Right lobe of liver (tissue), 6 donors: ENCODE measurements at regions not wholly inside any gene's neighbourhood (a gene's known extent, or its start where the extent isn't known, plus 50 kb on each side); places are given as distances from the start of the nearest gene placed in this dataset.

Experiments used
- ATAC-seq, 4 donors: fragments of 200-7000 bp; cut with Tn5 transposase; one replicate each; pipeline ENCODE4 v1.9.1; 2020; ENCODE audit warnings: mild to moderate bottlenecking in 4 of 4, moderate library complexity in 4 of 4
- DNase-seq, 3 donors: peaks; one replicate each; pipeline ENCODE4 v3.0.0-alpha.2; 2020
- H3K27ac ChIP-seq, 3 donors: fragments of 200-600 bp; one replicate each; pipeline ENCODE4 v1.8.0; 2022
- H3K27me3 ChIP-seq, 2 donors: fragments of 200-600 bp; one replicate each; pipeline ENCODE4 v1.8.0; 2022
- H3K36me3 ChIP-seq, 4 donors: fragments of 200-600 bp; sonication (generic) in 1 of 4; one replicate each; pipeline versions ENCODE4 v1.5.1 to v1.8.0; 2017 to 2022; ENCODE audit warnings: control low read depth in 1 of 4
- H3K4me1 ChIP-seq, 4 donors: fragments of 200-600 bp; sonication (generic) in 1 of 4; one replicate each; pipeline versions ENCODE4 v1.5.1 to v1.8.0; 2017 to 2022; ENCODE audit warnings: control low read depth in 1 of 4
- H3K4me3 ChIP-seq, 3 donors: fragments of 200-600 bp; one replicate each; pipeline ENCODE4 v1.8.0; 2022
- H3K9me3 ChIP-seq, 4 donors: fragments of 200-600 bp; sonication (generic) in 1 of 4; one replicate each; pipeline versions ENCODE4 v1.5.1 to v1.8.0; 2017 to 2022; ENCODE audit warnings: control low read depth in 1 of 4
- CTCF ChIP-seq, 4 donors: fragments of 200-600 bp in 3 of 4; fragments of 450-650 bp in 1 of 4; IDR thresholded peaks; one replicate each; pipeline versions ENCODE4 v1.5.1 to v1.8.0; 2016 to 2022; ENCODE audit warnings: antibody characterized with exemption in 4 of 4, mild to moderate bottlenecking in 2 of 4
- POLR2A ChIP-seq: fragments of 450-650 bp; IDR thresholded peaks from one replicate; pipeline ENCODE4 v1.6.1; 2017; ENCODE audit warnings: antibody characterized with exemption, mild to moderate bottlenecking
- WGBS: methylation state at CpG from one replicate; pipeline ENCODE4 v1.1.6; 2018; ENCODE audit warnings: low coverage, low lambda C conversion rate; ENCODE audit not compliant: insufficient coverage; ENCODE audit errors: missing lambda C conversion rate; 5-methylcytosine and 5-hydroxymethylcytosine counted together
- intact Hi-C, 2 donors: fragments of 100-400 bp; cut with DNase I; formaldehyde crosslinking; loops; one replicate each; pipeline versions ENCODE4 v1.11.2 to v1.14.1; 2022
- donor health status: DM: no; HTN: yes; CAD: no.
- donor health status: DM: no; HTN: no; CAD: no.
- donor health status: DM: no; HTN: no; CAD: no.
- donor health status: DM: no; HTN: yes; CAD: no.
- donor health status: DM: no; HTN: yes; CAD: no.

DNA sequence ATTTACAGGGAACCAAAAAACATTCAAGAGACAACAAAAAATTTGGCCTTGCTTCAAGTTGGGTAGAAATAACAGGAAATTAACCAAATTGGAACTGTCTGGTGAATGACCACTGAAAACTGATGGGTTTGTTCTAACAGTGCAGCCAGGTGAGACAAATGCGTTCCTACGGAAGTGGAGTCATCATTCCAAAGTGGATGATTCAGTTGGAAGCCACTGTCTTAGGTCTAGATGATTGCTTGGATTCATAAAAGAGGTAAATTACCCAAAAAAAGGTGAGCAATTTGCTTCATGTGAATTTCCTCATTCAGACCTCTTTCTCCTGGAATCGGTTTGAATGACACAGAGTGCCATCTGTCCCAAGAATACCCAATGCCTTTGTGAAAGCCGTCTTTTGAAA is 87.1 kb upstream of the IPO5 start:
- ATAC-seq (no peak), DNase-seq (no peak)
- Histone ChIP-seq H3K27ac (no peak overlapping the region), H3K4me3 (no peak overlapping the region), H3K4me1 (no peaks in the 10 kb centered on the region), H3K9me3 (no peaks in the 10 kb centered on the region), H3K27me3 (no peaks in the 10 kb centered on the region), H3K36me3 (no peaks in the 10 kb centered on the region)
- intact Hi-C loops, result no loop called here
- WGBS, result 73% methylated on average over 4 of the region's 4 CpGs
- TF ChIP-seq POLR2A (no peak), CTCF (IDR thresholded peaks at IDR 0.05) (no peak)

DNA sequence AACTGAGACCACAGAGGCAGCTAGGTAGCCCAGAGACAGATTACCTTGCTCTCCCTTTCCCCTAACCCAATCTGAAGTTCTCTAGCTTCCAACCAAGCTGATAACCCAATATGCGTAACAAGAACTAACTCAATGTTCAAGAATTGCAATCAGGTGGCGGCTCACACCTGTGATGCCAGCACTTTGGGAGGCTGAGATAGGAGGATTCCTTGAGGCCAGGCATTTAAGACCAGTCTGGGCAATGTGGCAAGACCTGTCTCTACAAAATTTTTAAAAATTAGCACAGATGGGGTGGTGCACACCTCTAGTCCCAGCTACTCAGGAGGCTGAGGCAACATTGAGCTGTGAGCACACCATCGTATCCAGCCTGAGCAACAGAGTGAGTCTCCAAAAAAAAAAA is 86.7 kb upstream of the IPO5 start:
- no peak overlapping the region for H3K27ac ChIP-seq
- intact Hi-C loops, result no loop called here
- no peak for DNase-seq
- 67% methylated on average over 3 of the region's 3 CpGs for WGBS
- H3K4me3 ChIP-seq, result no peak overlapping the region
- no peaks in the 10 kb centered on the region for H3K36me3 ChIP-seq
- no peaks in the 10 kb centered on the region for H3K4me1 ChIP-seq
- TF ChIP-seq CTCF (IDR thresholded peaks at IDR 0.05) (no peak), POLR2A (no peak)
- ATAC-seq, result no peak
- no peaks in the 10 kb centered on the region for H3K9me3 ChIP-seq
- no peaks in the 10 kb centered on the region for H3K27me3 ChIP-seq

- Histone ChIP-seq H3K4me3 (no peak overlapping the region), H3K4me1 (no peaks in the 10 kb centered on the region), H3K27me3 (no peaks in the 10 kb centered on the region), H3K9me3 (no peaks in the 10 kb centered on the region), H3K27ac (no peak overlapping the region), H3K36me3 (no peaks in the 10 kb centered on the region)
- WGBS, result 86% methylated on average over 1 of the region's 1 CpG
- intact Hi-C loops, result no loop called here
- DNase-seq (no peak), ATAC-seq (no peak)
- TF ChIP-seq POLR2A (no peak), CTCF (IDR thresholded peaks at IDR 0.05) (no peak)
Measured at GRCh38 chr13:97873398-97873797, 80.1 kb upstream of the IPO5 start.

- no peaks in the 10 kb centered on the region for H3K27me3 ChIP-seq
- H3K4me1 ChIP-seq, result no peaks in the 10 kb centered on the region
- peak in 1 of 4 donors; percentile 26 for ATAC-seq
- no peaks in the 10 kb centered on the region for H3K9me3 ChIP-seq
- H3K36me3 ChIP-seq, result no peaks in the 10 kb centered on the region
- WGBS, result 61% methylated on average over 8 of the region's 9 CpGs
- DNase-seq, result no peak
- intact Hi-C loops, result no loop called here
- H3K4me3 ChIP-seq, result no peak overlapping the region
- TF ChIP-seq POLR2A (no peak), CTCF (IDR thresholded peaks at IDR 0.05) (no peak)
- H3K27ac ChIP-seq, result no peak overlapping the region
Measured at GRCh38 chr13:97875218-97875617, 78.3 kb upstream of the IPO5 start.

DNA sequence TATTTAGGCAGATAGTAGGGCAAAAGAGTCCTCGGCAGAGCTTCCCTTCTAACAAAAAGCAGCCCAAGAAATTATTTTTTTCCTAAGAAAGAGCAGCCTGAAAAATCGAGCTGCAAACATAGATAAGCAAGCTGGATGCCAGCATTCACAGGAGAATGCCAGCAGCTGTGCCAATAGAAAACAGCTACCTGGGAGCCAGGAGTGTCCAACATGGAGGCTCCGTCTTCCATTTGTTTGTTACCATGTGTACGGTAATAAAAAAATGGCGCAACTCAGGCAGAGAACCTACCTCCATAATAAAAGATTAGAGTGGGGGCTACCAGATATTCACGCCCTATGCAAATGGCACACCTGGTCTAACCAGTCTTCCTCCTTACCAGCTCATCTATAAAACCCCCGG is 77.6 kb upstream of the IPO5 start:
- Histone ChIP-seq H3K4me3 (no peak overlapping the region), H3K4me1 (no peaks in the 10 kb centered on the region), H3K36me3 (no peaks in the 10 kb centered on the region), H3K27ac (no peak overlapping the region), H3K9me3 (no peaks in the 10 kb centered on the region), H3K27me3 (no peaks in the 10 kb centered on the region)
- ATAC-seq, result no peak
- WGBS, result 65% methylated on average over 4 of the region's 7 CpGs
- TF ChIP-seq CTCF (IDR thresholded peaks at IDR 0.05) (no peak), POLR2A (no peak)
- intact Hi-C loops, result no loop called here
- DNase-seq, result no peak
